HG02610 (cell line): ENCODE measurements at regions not wholly inside any gene's neighbourhood (a gene's known extent, or its start where the extent isn't known, plus 50 kb on each side); places are given as distances from the start of the nearest gene placed in this dataset.
A peak's percentile ranks its signal among the peaks of the same experiment; 100 is the strongest.
"Not testable (repeated sequence)": the region's sequence is repeated elsewhere in the genome, so short reads cannot be mapped to it uniquely, and the experiment has no call there.

ENCODE experiments used
- ATAC-seq: cut with Tn5 transposase; IDR thresholded peaks from one replicate; pipeline ENCODE4 v1.9.1; 2021; ENCODE audit warnings: mild to moderate bottlenecking, moderate library complexity; ENCODE audit not compliant: unreplicated experiment

- ATAC-seq: no peak
These were observed 82.8 kb upstream of the C7orf33 start for GRCh38 chr7:148507787-148508186.

DNA sequence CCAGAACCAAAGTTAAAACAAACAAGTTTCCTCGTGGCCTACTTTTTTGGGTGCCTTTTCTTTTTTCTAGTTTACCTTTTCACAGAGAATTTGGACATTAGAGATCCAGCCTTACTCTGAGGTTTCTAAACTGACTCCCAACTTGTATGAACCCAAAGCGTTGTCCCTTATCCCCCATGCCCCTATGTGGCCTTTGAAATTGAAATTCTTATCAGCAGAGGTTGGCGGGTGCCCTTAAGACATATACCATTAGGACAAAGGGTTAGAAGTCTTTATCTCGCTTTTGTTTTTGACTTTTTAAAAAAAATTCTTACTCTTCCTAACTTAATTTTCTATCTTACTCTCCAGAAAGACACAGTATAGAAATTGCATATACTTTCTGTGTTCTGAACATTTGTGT is 76.3 kb upstream of the C7orf33 start:
- ATAC-seq: no peak

GRCh38 chr7:148515237-148515636 is 75.3 kb upstream of the C7orf33 start:
- ATAC-seq: no peak

DNA sequence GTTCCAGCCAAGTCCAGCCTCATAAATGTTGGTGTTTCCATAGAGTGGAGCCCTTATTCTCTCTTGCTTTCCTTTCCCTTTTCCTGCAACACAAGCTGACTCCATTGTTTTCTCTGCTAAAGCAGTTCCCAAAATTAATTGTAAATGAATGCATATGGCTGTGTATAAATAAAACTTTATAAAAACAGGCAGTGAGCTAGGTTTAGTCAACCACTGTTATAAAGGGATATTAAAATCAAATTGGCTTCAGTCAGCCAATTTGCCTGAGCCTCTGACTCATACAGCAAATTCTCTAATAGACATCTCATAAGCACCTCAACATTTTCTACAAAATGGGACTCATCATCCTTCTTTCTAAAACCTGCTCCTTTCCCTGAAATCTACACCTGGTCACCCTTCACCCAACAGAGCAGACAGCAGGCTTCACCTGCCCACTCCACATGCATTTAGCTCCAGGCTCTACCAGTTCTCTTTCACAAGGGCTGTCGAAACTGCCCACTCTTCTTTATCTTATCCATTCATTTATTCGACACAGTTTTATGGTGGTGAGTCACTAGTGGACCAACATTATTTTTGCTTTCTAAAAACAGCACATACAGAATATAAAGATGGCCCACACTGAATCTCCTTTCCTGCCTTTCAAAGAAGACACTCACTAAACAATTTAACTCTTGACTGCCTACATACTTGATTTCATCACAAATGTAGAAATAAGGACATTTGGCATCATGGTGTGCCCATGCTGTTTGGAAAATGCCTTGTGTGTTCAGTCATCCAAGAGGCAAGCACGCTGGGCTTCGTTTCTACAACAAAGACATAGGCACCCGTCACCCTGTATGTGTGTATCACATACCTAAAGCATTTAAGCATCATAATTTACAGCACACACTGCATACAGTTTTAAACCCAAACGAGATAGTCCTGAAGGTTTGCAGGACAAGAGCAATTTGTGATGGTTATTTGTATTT is 74.6 kb upstream of the C7orf33 start:
- no peak for ATAC-seq

DNA sequence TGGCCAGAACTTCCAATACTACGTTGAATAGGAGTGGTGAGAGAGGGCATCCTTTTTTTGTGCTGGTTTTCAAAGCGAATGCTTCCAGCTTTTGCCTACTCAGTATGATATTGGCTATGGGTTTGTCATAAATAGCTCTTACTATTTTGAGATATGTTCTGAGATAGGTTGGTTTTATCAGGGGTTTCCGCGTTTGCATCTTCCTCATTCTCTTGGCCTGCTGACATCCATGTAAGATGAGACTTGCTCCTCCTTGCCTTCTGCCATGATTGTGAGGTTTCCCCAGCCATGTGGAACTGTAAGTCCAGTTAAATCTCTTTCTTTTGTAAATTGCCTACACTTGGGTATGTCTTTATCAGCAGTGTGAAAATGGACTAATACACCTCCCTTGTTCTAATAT is 71.2 kb upstream of the C7orf33 start:
- not testable (repeated sequence) for ATAC-seq

DNA sequence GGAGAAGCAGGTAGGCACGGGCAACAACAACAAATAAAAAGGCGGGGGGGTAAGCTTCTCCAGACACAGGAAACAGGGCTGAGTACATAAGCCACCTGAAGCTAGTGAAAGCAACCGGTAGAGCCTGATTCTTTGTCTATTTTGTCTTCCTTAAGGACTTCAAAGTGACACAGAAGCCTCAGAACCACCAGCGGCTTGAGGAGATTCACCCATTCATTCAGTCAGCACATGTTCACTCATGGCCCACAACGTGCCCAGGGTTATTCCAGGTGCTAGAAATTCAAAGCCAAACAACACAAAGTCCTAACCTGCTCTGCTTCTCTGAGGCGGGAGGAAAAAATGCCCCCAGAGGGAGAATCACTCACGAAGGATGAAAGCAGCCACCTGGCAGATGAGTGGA is 69.3 kb upstream of the C7orf33 start:
- ATAC-seq: no peak

- no peak for ATAC-seq
These were observed 67.0 kb upstream of the C7orf33 start for GRCh38 chr7:148523550-148523949.

GRCh38 chr7:148524479-148525224 is 65.9 kb upstream of the C7orf33 start:
- ATAC-seq: no peak

DNA sequence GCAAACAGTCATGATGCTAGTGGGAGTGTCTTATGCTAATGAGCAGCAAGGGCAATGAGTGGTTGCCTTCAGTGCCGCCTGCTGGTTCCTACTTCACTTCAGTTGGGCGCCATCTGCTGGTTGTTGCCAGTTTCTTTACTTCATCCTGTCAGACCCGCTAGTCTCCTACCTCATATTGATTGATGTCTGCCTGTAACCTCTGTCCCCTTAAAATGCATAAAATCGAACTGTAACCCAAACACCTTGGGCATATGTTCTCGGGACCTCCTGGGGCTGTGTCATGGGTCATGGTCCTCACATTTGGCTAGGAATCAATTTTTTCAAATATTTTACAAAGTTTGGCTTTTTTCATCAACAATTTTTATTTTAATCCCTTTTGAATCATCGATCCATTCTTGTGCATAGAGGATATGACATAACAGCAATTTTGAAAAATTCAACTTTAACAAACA is 62.8 kb upstream of the C7orf33 start:
- peak; percentile 97 for ATAC-seq

- ATAC-seq: no peak
These were observed 55.3 kb upstream of the C7orf33 start for GRCh38 chr7:148535217-148535616.

DNA sequence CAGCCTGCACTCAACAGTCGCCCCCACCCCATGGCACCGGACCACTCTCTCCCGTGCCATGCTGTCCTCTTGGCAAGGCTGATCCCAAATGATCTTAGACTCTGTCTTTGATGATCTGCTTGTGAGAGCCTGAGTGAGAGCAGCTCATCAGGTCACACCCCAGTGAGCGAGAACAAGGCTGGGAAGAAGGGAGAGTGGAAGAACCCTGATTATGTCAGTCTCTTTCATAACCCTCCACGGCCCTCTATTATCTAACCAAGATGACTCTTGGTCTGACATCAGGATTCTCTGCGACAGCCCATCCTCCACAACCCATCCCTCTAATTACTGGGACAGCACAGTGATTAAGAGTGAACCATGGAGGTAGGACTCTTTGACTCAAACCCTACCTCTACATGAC is 53.1 kb upstream of the C7orf33 start:
- peak; percentile 66 for ATAC-seq

DNA sequence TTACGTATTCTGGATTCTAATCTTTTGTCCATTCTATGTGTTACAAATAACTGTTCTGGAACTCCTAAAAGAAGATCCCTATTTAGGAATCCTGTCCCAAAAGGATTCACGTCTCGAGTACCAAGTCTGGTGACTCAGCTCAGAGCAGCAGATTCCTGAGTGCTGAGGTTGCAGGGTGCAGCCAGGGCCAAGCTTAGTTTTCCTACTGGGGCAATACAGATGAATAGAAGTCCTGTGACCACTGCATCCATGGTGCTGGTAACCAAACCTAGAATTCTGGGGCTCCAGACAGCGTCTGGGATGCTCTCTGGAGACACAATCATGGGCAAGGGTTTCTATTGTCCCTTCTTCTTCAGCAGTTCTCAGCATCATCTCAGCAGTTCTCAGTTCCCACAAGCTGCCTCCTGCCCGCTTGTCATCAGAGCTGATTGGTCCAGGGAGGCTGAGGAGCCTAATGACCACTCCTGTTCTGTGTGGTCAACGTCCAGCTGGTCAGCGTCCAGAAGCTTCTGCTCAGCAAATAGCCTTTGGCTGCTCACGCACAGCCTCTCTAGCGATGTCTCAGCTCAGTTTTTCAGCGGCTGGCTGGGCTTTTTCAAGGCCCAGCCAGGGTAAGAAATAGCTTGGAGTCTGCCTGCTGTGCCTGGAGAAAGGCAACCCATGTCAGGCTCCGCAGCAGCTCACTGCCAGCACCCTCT is 50.4 kb upstream of the C7orf33 start:
- ATAC-seq: no peak
